ENCODE measurements at regions not wholly inside any gene's neighbourhood (a gene's known extent, or its start where the extent isn't known, plus 50 kb on each side); places are given as distances from the start of the nearest gene placed in this dataset.

DNA sequence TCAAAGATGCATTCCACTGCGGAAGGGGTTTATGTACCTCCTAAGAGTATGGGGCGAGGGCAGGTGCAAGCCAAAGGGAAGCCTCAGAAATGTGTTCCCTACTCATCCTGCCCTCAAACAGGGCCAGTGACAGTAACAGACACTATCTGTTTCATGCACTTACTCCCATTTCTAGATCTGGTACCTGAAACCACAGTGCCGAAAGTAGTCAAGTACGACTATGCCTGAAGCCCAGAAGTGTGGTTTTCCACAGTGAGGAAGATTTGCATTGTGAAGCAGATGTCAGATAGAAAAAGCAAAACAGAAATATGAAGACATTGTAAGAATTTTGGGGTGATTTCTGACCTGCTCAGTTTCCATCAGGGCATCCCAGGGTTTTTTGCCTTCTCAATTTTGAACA is 748.7 kb downstream of the RNF144A start:
- Mint-ChIP-seq H3K27me3 (ENCODE audit: low read depth) (no peaks in the 10 kb centered on the region), H3K4me3 (no peak overlapping the region), H3K36me3 (ENCODE audit: low read depth) (no peaks in the 10 kb centered on the region), H3K27ac (no peak overlapping the region), H3K4me1 (ENCODE audit: low read depth) (peaks cover 5% of the 10 kb centered on the region), H3K9me3 (no peaks in the 10 kb centered on the region)
- CTCF ChIA-PET = interaction anchor here (0.7 kb wide), 1 partner anchor 312 kb away, joined by 4 read pairs; no protein-coding TSS in a partner anchor
- intact Hi-C loops (cut with micrococcal nuclease) = no loop called here
- DNase-seq = no peak

DNA sequence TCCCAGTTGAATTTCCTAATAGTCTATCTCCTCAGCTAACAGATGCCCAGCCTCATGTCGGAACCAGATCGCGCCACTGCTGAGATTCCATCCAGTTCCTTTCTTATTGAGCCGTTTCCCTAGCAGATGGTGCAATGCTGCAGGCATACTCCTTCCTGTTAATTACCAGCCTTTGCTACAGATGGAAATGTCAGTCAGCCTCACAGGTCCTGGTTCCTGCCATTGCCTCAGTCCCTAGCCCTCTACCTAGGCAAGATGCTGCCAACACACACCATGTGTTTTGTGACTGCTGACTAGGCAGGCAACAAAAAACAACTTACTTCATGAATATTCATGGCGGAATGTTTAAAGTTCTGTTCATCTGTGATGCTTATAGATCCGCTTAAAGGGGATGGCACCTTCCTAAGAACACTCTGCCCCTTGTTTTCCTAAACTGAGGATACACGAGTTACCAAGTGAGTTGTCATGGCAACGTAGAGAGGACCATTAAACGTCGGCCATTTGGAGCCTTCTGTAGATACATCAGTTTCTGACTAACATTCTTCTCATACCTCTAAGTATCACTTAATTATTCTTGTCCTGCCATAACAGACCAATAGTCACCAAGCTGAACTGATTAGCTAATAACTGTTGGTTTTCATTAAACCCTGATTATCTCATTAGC is 749.5 kb downstream of the RNF144A start:
- Mint-ChIP-seq H3K36me3 (ENCODE audit: low read depth) (no peaks in the 10 kb centered on the region), H3K9me3 (no peaks in the 10 kb centered on the region), H3K4me1 (ENCODE audit: low read depth) (peaks cover 13% of the 10 kb centered on the region), H3K27me3 (ENCODE audit: low read depth) (no peaks in the 10 kb centered on the region), H3K4me3 (no peak overlapping the region), H3K27ac (no peak overlapping the region)
- no peak for DNase-seq
- CTCF ChIA-PET = no interaction called here
- intact Hi-C loops (cut with micrococcal nuclease) = no loop called here

DNA sequence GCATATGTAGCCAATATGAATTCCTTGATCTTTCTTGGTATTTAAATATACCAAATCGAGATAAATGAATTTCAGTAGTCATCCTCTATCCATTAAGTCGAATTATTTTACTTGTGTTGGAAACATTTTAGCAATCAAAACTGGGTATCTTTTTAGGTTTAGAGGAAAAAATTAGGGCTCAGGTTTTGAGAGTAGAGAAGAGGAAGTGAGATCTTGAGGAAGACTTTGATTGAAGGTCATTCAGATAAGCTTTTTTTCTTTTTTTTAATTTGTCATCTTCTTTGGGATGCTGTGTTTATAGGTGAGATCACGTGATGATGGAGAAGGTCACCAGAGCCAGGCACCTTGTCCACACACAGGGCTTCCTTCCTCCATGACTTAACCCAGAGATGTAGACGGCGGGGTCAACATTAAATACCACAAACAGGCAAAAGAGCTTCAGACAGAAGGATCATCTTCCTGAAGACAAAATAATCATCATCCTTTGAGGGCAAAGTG is 750.1 kb downstream of the RNF144A start:
- Mint-ChIP-seq H3K27me3 (ENCODE audit: low read depth) (no peaks in the 10 kb centered on the region), H3K4me1 (ENCODE audit: low read depth) (peaks cover 18% of the 10 kb centered on the region), H3K36me3 (ENCODE audit: low read depth) (no peaks in the 10 kb centered on the region), H3K27ac (no peak overlapping the region), H3K4me3 (no peak overlapping the region), H3K9me3 (no peaks in the 10 kb centered on the region)
- CTCF ChIA-PET = interaction anchor here (0.7 to 1.4 kb wide), 3 partner anchors 14 to 240 kb away, joined by 3 to 6 read pairs (median 5); no protein-coding TSS in a partner anchor
- no peak for DNase-seq
- intact Hi-C loops (cut with micrococcal nuclease) = no loop called here

DNA sequence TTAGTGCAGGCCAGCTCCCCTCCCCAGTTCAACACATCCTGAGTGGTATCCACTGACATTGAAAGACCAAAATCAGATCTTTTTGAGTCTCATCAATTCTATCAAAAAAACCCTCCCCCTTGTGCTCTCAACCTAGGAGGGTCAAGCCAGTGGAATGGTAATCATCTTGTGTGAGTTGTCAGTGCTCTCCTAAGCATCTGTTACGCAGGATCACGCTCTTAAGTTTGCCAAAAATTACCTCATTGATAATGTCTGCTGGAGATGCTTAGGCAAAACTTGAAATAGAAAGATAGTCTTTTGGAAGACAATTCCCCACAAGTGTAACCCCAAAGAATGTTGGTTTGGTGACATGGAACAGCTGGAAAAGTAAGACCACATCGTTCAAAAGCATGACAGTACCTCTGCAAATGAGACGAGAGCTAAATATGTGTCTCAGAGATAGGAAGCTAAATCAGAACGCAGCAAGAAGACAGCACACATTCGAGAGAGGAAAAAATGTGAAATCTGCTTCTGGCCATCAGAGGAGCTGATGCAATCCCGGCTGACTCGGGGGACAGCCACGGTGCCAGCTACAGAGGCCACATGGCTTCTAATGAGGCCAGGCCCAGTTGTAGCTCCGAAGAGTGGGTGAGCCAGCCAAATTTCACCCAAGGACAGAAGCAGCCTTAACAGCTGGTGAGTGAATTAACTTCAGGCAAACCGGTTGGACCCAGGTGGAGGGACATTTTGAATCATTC is 753.9 kb downstream of the RNF144A start:
- peaks cover 2% of the 10 kb centered on the region for H3K36me3 Mint-ChIP-seq (ENCODE audit: low read depth)
- no peak overlapping the region for H3K4me3 Mint-ChIP-seq
- no peaks in the 10 kb centered on the region for H3K27me3 Mint-ChIP-seq (ENCODE audit: low read depth)
- no peaks in the 10 kb centered on the region for H3K9me3 Mint-ChIP-seq
- no peak for DNase-seq
- CTCF ChIA-PET = interaction anchor here (0.6 to 3.1 kb wide), 35 partner anchors 10 to 579 kb away, joined by 3 to 31 read pairs (median 4); no protein-coding TSS in a partner anchor
- H3K4me1 Mint-ChIP-seq (ENCODE audit: low read depth) = peaks cover 29% of the 10 kb centered on the region
- intact Hi-C loops (cut with micrococcal nuclease) = loop anchor here (5.0 kb wide), 1 partner anchor 1011 kb away; the partner anchor contains the start of gene ID2
- peak overlapping the region; percentile 56 for H3K27ac Mint-ChIP-seq

DNA sequence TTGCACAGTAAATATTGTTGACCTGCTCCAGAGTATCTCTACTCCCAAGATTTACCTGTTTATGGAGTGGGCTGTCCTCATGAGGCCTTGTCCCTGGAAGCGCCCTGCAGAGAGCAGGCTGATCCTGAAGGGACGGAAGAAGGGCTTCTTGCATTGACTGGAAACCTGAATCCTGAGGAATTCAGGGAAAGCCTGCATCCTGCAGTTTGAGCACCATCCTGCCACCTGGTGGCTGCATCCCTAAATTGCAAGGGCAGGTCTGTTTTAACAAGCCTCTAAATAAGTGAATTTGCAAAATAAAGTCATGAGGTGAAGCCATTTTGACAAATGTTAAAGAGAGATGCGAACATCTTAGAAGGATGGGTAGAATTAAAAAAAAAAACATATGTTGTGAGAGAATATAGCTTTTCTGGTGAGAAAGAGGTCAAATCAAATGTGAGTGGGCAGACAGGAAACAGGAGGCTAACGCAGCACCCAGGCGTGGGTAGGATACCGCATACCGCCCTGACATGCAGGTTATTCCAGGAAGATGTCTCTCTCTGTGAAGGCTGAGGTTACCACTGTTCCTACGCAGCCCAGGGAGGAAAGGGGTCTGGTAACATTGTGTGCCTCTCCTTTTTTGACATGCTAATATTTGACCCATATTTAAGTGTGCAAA is 754.9 kb downstream of the RNF144A start:
- Mint-ChIP-seq H3K4me3 (peak overlapping the region; percentile 20), H3K36me3 (ENCODE audit: low read depth) (peaks cover 2% of the 10 kb centered on the region), H3K27me3 (ENCODE audit: low read depth) (no peaks in the 10 kb centered on the region), H3K27ac (peak overlapping the region; percentile 74), H3K4me1 (ENCODE audit: low read depth) (peaks cover 29% of the 10 kb centered on the region), H3K9me3 (no peaks in the 10 kb centered on the region)
- DNase-seq = peak; percentile 80
- intact Hi-C loops (cut with micrococcal nuclease) = loop anchor here (1.0 to 5.0 kb wide), 6 partner anchors 105 to 1010 kb away; partner anchors contain the start of gene ID2
- CTCF ChIA-PET = interaction anchor here (0.6 to 3.1 kb wide), 38 partner anchors 11 to 625 kb away, joined by 3 to 31 read pairs (median 4); no protein-coding TSS in a partner anchor

DNA sequence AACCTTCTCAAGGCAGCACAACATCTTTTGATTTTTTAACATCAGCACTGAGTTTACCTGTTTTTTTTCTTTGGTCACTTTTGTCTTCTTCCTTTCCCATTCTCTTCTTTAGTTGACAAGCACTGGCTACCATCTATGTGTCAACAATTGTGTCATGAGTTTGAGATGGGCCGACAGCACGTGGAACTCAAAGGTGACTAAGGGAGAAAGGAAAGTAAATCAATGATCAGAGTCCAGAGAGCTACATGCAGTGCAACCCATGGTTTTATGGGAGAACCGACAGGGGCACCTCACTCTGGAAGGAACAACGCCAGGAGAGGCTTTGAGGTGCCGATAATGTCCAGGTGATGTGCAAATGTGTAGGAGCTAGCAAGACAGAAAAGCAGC is 755.5 kb downstream of the RNF144A start:
- peak overlapping the region; percentile 1 for H3K4me3 Mint-ChIP-seq
- no peak for DNase-seq
- no peaks in the 10 kb centered on the region for H3K27me3 Mint-ChIP-seq (ENCODE audit: low read depth)
- CTCF ChIA-PET = interaction anchor here (0.6 to 2.1 kb wide), 13 partner anchors 12 to 625 kb away, joined by 3 to 31 read pairs (median 4); no protein-coding TSS in a partner anchor
- intact Hi-C loops (cut with micrococcal nuclease) = loop anchor here (1.0 to 5.0 kb wide), 6 partner anchors 105 to 1010 kb away; partner anchors contain the start of gene ID2
- H3K27ac Mint-ChIP-seq = peak overlapping the region; percentile 74
- H3K9me3 Mint-ChIP-seq = no peaks in the 10 kb centered on the region
- H3K4me1 Mint-ChIP-seq (ENCODE audit: low read depth) = peaks cover 29% of the 10 kb centered on the region
- peaks cover 2% of the 10 kb centered on the region for H3K36me3 Mint-ChIP-seq (ENCODE audit: low read depth)

DNA sequence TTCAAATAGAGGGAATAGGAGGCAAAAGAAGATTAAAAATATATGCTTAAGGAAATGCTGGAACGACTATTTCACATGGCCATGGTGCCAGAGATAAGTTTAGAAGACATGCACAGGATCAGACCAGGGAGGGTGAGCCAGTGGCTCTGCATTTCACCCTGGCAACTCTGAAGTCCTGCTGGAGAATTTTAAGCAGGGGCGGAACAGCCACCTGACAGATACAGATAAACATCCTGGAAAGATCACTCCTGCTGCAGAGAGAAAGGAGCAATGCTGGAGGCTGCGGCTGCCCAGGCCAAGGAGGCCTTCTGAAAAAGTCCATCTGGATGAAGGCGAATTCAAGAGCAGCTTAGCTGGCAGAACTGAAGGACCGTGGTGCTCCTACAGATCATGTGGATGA is 755.9 kb downstream of the RNF144A start:
- Mint-ChIP-seq H3K27ac (peak overlapping the region; percentile 74), H3K27me3 (ENCODE audit: low read depth) (no peaks in the 10 kb centered on the region), H3K4me1 (ENCODE audit: low read depth) (peaks cover 29% of the 10 kb centered on the region), H3K36me3 (ENCODE audit: low read depth) (peaks cover 2% of the 10 kb centered on the region), H3K4me3 (no peak overlapping the region), H3K9me3 (no peaks in the 10 kb centered on the region)
- DNase-seq = no peak
- intact Hi-C loops (cut with micrococcal nuclease) = loop anchor here (2.0 to 5.0 kb wide), 3 partner anchors 156 to 1009 kb away; partner anchors contain the start of gene ID2
- CTCF ChIA-PET = interaction anchor here (0.7 to 1.9 kb wide), 4 partner anchors 26 to 626 kb away, joined by 3 to 11 read pairs (median 4); no protein-coding TSS in a partner anchor

DNA sequence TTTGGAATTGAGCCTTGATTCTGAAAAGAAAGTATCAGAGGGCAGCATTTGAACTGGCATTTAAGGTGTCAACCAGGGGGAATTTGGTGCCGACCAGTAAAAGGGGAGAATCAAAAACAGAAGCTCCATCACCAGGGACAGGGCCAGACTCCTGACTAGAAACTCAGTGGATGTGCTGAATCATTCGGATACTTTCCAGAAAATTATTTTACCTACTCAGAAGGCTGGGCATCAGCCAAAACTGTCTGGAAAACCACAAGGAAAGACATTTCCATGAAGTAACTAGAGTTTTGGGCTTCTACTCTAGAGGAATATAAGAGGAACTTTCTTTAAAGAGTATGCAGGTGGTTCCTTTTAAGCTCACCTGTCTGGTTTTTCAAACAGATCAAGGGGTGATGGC is 756.6 kb downstream of the RNF144A start:
- peaks cover 29% of the 10 kb centered on the region for H3K4me1 Mint-ChIP-seq (ENCODE audit: low read depth)
- DNase-seq = no peak
- no peak overlapping the region for H3K4me3 Mint-ChIP-seq
- H3K27me3 Mint-ChIP-seq (ENCODE audit: low read depth) = no peaks in the 10 kb centered on the region
- H3K9me3 Mint-ChIP-seq = no peaks in the 10 kb centered on the region
- CTCF ChIA-PET = interaction anchor here (1.0 to 1.7 kb wide), 3 partner anchors 66 to 254 kb away, joined by 3 to 5 read pairs (median 3); no protein-coding TSS in a partner anchor
- H3K27ac Mint-ChIP-seq = no peak overlapping the region
- H3K36me3 Mint-ChIP-seq (ENCODE audit: low read depth) = peaks cover 2% of the 10 kb centered on the region
- intact Hi-C loops (cut with micrococcal nuclease) = loop anchor here (2.0 to 5.0 kb wide), 3 partner anchors 157 to 1008 kb away; partner anchors contain the start of gene ID2

DNA sequence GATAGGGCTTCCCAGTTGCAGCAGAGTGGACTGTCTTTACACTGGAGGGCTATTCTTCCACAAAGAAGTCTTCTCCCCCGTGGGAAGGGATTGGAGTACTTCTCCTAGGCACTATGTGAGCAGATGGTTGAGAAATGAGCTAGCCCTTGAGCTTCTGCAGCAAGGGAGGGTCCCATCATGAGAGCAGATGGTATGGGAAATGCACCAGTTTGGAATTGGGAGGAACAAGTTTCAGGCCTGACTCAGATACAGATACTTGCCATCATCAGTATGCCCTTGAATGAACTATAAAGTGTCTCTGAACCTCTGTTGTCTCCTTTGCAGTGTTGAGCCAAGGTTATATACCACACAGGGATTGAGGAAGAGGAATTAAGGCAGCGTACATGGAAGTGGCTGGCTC is 757.4 kb downstream of the RNF144A start:
- intact Hi-C loops (cut with micrococcal nuclease) = loop anchor here (5.0 kb wide), 1 partner anchor 1008 kb away; the partner anchor contains the start of gene ID2
- Mint-ChIP-seq H3K4me1 (ENCODE audit: low read depth) (peaks cover 33% of the 10 kb centered on the region), H3K27me3 (ENCODE audit: low read depth) (no peaks in the 10 kb centered on the region), H3K9me3 (no peaks in the 10 kb centered on the region), H3K36me3 (ENCODE audit: low read depth) (peaks cover 2% of the 10 kb centered on the region), H3K4me3 (no peak overlapping the region), H3K27ac (no peak overlapping the region)
- DNase-seq = no peak
- CTCF ChIA-PET = interaction anchor here (1.0 to 1.7 kb wide), 4 partner anchors 65 to 254 kb away, joined by 3 to 5 read pairs (median 3); no protein-coding TSS in a partner anchor

DNA sequence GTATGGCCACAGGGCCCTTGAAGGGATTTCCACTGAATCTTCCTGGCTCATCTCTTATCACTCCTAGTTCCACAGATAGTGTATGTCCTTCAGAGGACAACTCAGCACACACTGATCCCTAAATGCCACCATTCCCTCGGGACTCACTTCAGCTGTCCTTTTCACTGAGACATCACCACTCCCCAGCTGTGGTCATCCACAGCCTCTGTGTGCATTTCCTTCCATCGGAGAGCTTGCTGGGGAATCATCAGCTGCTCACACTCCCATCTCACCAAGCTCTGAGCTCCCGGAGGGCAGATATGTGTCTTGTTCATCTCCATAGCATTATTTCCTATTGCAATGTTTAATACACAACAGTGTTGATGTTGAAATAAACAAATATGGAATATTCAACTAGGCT is 759.5 kb downstream of the RNF144A start:
- no peaks in the 10 kb centered on the region for H3K9me3 Mint-ChIP-seq
- intact Hi-C loops (cut with micrococcal nuclease) = no loop called here
- H3K36me3 Mint-ChIP-seq (ENCODE audit: low read depth) = peaks cover 2% of the 10 kb centered on the region
- H3K27ac Mint-ChIP-seq = no peak overlapping the region
- CTCF ChIA-PET = interaction anchor here (0.5 kb wide), 1 partner anchor 145 kb away, joined by 3 read pairs; no protein-coding TSS in a partner anchor
- no peak overlapping the region for H3K4me3 Mint-ChIP-seq
- peaks cover 23% of the 10 kb centered on the region for H3K4me1 Mint-ChIP-seq (ENCODE audit: low read depth)
- no peak for DNase-seq
- H3K27me3 Mint-ChIP-seq (ENCODE audit: low read depth) = no peaks in the 10 kb centered on the region

DNA sequence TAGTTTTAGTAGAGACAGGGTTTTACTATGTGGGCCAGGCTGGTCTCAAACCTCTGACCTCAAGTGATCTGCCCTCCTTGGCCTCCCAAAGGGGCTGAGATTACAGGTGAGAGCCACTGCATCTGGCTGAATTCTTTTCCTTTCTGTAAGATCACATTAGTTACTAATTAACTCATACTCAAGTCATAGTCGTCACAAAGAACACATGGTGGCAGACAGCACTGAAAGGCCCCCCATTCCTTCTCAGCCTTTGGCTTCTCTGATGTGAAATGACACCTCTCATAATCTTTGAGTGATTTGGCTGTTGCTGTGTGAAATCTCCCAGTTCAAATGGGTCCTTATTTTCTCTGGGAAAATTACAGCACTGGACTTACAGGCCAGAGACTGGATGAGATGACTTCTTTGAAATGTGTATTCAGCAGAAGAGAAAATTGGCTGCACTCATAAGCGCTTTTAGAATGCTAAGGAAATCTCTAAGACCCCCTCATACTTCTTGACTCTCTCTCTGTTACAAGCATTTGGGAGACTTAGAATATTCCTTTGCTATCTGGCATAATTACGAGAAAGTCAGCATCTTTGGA is 764.8 kb downstream of the RNF144A start:
- intact Hi-C loops (cut with micrococcal nuclease) = no loop called here
- H3K36me3 Mint-ChIP-seq (ENCODE audit: low read depth) = no peaks in the 10 kb centered on the region
- H3K27ac Mint-ChIP-seq = no peak overlapping the region
- H3K27me3 Mint-ChIP-seq (ENCODE audit: low read depth) = no peaks in the 10 kb centered on the region
- CTCF ChIA-PET = no interaction called here
- H3K9me3 Mint-ChIP-seq = no peaks in the 10 kb centered on the region
- H3K4me3 Mint-ChIP-seq = no peak overlapping the region
- no peak for DNase-seq
- peaks cover 6% of the 10 kb centered on the region for H3K4me1 Mint-ChIP-seq (ENCODE audit: low read depth)

Measured in activated naive CD4-positive, alpha-beta T cell treated with anti-CD3 and anti-CD28 coated beads for 36 hours (primary cell).